ENCODE measurements at regions not wholly inside any gene's neighbourhood (a gene's known extent, or its start where the extent isn't known, plus 50 kb on each side); places are given as distances from the start of the nearest gene placed in this dataset.
"Not testable (repeated sequence)": the region's sequence is repeated elsewhere in the genome, so short reads cannot be mapped to it uniquely, and the experiment has no call there.

- no peak for DNase-seq
Observed at GRCh38 chr2:61620244-61621159, 82.3 kb upstream of the XPO1 start.

- no peak for DNase-seq
Observed at GRCh38 chr2:61619561-61619960, 81.4 kb upstream of the XPO1 start.

GRCh38 chr2:61617610-61618009, 79.5 kb upstream of the XPO1 start:
- no peak for DNase-seq

GRCh38 chr2:61605245-61605644, 67.1 kb upstream of the XPO1 start:
- no peak for DNase-seq

GRCh38 chr2:61604433-61604832, 66.3 kb upstream of the XPO1 start:
- DNase-seq: no peak

- DNase-seq: peak; percentile 5
Observed at GRCh38 chr2:61598515-61599156, 60.5 kb upstream of the XPO1 start.

GRCh38 chr2:61597300-61598289, 59.4 kb upstream of the XPO1 start:
- DNase-seq: no peak

GRCh38 chr2:61594201-61594600, 56.0 kb upstream of the XPO1 start:
- DNase-seq: not testable (repeated sequence)

- DNase-seq: not testable (repeated sequence)
Observed at GRCh38 chr2:61593648-61594047, 55.5 kb upstream of the XPO1 start.

- no peak for DNase-seq
Observed at GRCh38 chr2:61590214-61590613, 52.1 kb upstream of the XPO1 start.

GRCh38 chr2:61588566-61588965, 50.4 kb upstream of the XPO1 start:
- no peak for DNase-seq

Measured in stimulated activated CD4-positive, alpha-beta T cell treated with anti-CD3 and anti-CD28 coated beads, Interleukin-4, amount 100 ng/mL, for 24 hours (primary cell).